Tongue (tissue), 1 donor: ENCODE measurements at regions not wholly inside any gene's neighbourhood (a gene's known extent, or its start where the extent isn't known, plus 50 kb on each side); places are given as distances from the start of the nearest gene placed in this dataset.
"Not testable (repeated sequence)": the region's sequence is repeated elsewhere in the genome, so short reads cannot be mapped to it uniquely, and the experiment has no call there.

ENCODE experiments used
- DNase-seq: peaks from one replicate; pipeline ENCODE4 v3.0.0-alpha.2; 2015

DNA sequence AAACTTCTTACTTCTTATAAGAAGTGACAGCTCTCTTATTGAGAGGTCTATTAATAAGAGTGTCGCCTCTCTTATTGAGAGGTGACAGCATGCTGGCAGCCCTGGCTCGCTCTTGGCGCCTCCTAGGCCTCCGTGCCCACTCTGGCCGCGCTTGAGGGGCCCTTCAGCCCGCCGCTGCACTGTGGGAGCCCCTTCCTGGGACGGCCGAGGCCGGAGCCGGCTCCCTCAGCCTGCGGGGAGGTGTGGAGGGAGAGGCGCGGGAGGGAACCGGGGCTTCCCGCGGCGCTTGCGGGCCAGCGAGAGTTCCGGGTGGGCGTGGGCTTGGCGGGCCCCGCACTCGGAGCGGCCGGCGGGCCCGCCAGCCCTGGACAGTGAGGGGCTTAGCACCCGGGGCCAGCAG lies 554.2 kb upstream of the ACTRT1 start:
- DNase-seq = not testable (repeated sequence)

DNA sequence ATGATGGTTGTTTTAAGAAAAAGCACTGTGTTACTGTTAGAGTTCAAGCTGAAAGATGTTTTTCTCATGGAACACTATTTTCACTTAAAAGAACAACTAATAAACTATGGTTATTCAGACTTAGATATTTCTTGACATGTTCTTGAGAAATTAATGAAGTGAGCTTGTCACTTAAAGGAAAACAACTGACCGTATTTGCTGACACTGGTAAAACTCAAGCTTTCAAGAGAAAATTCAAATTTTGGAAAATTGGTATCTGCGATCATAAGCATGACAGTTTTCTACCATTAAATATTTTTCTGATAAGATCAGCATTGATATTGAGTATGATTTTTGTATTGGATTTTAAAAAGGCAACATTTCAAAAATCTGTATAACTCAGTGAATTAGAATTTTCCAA lies 549.5 kb upstream of the ACTRT1 start:
- no peak for DNase-seq

DNA sequence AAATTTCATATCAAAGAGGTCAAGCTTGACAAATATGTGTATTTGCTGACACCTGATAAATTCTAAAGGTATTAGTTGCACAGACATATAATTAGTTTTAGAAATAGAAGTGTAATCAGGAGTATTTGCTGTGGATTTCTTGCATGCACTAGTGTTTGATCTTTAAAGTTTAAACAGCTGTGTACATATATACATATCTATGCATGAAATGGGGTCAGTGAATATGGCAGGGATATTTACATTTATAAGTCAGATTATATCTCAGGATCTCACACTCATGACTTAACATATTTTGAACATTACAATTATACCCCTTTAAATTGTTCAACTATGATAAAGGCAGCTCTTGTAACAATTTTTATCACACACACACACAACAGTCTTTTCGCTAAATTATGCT lies 547.4 kb upstream of the ACTRT1 start:
- no peak for DNase-seq

DNA sequence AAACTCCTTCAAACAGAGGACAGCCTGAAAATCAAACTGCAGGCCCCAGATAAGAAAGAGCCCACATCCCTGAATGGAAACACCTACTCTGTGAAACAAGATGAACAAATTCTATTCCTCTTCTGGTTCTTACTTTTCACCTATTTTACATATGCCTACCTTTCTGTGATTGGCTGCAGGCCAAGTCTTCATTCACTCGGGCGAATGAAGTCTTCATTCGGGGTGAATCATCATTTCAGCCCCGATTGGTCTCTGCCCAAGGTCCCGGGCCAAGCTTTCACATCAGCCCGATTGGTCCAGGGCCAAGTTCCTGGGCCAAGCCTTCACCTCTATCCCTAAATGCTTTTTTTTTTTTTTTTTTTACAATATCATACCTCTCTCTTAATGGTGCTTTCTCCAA lies 529.8 kb upstream of the ACTRT1 start:
- DNase-seq = no peak

DNA sequence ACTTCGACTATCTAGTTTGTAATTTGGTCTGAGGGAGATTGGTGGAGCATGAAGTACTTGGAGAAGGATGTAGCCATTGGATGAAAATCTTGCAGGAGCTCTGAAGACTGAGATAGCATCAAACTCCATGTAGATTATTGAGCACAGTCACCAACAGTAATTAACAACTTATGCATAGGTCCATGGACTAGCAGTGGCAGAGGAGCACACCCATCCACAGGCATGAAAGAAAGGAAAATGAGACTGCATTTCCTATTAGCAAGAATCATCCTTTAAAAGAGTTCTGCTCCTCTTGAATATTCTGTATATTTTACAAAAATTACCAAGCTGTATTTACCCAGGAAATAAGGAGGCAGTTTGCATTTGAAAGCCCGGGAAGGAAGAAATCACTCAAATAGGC lies 529.4 kb upstream of the ACTRT1 start:
- DNase-seq = no peak

DNA sequence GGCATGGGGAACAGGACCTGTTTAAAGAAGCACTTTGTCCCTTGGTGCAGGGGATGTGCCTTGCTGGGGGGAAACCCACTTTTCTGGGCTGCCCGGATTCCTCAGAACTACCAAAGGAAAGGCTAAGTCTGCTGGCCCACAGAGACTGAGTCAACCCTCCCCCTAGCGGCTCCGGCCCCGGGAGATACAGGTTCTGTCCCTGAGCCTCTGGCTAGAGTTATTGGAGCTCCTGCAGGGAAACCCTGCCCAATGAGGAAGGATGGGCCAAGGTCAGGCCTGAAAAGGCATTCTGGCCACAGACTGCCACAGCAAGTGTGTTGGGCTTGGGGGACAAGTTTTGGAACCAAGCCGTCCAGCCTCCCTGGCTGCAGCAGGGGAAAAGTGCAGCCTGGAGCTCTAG lies 490.9 kb upstream of the ACTRT1 start:
- no peak for DNase-seq

DNA sequence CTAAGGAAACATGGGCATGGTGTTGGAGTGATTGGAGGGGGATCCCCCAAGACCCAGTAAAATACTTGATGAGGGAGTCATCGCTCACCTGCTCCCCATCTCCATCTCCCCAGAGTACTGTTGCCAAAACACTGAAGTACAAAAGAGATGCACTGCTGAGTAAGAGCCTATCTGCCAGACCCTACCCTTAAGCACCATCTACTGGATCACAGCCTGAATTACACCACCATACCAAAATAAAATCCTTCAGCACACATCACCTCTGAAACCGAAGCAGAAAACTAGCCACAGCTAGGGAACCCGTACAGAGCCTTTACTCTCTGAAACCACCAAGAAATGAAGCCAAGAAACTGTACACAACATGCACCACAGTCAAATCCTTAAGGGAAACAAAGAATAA lies 466.3 kb upstream of the ACTRT1 start:
- no peak for DNase-seq

DNA sequence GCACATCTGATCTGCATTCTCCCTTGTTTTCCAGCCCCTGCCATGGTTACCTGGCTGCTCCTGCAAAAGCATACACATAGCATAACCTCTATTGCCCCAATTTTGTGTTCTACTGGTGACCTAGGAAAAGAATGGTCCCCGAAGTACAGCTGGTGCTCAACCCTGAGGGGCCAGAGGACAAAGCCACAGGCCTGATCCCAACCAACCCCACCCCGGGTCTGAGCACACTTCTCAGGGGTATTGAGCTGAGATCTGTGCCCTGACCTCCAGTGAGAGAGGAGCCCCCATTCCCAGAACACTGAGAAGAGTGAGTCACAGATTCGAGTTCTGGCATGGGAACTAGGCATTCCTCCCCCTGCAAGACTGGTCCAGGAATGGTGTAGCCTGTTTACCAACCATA lies 465.5 kb upstream of the ACTRT1 start:
- no peak for DNase-seq

DNA sequence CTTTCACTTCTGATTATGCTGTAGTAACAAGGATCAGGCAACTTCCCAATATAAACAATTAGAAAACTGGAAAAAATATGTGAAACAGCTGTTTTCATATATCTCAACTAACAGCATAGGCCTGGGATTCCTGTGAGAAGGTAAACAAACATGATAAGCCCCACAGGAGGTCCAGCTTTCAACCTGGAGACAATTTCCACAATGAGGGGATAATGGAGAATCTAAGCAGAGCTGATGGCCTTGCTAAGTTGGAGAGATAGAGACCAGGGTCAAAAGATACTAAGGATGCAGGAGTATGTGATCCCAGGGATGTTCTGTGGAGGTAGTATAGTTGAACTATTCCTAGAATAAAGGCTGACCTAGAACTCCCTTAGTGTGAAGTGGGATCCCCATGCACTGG lies 452.3 kb upstream of the ACTRT1 start:
- no peak for DNase-seq

DNA sequence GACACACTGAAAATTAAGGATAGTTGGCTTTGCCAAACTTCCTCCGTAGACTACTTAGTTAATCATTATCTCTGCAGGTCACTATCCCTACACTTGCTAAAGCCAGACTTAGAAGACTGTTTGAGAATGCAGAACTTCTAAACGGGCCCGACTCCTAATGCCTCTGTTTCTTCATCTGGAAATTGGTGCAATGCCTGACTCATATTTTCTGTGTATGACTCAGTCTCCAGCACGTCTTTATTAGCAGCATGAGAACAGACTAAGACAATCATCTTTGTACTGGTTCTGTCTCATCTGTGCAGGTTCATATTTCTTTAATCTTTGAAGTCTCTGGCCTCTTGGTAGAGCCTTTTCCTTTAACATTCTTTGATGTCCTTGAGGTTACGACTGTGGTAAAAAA lies 411.9 kb upstream of the ACTRT1 start:
- DNase-seq = no peak

DNA sequence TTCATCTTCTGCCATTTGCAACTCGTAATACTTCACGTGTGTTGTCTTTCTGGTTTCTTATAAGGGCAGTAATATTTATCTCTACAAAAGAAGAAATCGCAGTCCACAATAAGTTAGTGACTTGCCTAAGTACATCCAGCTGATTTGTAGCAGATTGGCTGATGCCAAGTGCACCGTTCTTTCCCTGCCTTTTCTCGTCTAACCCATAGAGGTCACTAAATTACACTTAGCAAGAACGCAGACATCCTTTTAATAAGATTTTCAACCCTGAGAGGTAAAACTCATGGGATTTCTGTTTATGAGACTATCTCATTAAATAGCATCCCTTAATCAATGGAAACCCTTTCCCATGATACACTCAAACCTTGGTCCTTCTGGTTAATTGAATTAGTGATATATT lies 408.6 kb upstream of the ACTRT1 start:
- DNase-seq = no peak

DNA sequence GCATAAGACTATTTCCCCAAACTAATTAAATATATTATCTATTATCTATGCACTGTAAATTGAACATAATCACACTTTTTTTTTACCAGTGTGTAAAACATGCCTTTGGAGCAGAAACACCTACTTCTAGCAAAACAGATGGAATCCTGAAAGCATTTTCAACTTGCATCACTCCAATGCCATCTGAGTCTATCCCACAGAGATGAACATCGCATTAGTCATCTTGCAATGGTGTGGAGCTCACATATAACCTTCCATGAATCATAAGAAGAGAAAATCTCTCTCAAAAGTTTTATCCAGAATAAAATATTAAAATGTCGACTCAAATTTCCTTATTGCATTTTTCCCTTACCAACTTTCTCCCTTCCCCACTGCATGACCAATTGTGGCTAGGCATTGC lies 406.7 kb upstream of the ACTRT1 start:
- no peak for DNase-seq

DNA sequence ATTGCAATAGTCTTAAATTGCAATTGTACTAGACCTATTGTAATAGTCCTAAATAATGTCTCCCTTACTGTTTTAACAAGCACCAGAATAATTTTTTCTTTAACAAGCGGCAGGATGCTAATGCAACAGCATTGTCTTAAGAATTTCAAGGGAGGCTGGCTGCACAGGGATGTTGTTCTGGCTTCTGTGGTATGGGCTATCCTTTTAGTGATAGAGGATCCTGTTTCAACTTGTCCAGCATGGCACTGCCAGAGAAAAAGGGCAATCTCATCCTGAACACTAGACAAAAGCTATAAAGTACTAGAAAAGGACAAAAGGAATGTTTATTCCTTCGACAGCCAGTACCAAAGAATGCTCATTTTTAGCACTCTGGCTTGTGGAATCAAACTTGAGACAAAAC lies 405.5 kb upstream of the ACTRT1 start:
- no peak for DNase-seq

DNA sequence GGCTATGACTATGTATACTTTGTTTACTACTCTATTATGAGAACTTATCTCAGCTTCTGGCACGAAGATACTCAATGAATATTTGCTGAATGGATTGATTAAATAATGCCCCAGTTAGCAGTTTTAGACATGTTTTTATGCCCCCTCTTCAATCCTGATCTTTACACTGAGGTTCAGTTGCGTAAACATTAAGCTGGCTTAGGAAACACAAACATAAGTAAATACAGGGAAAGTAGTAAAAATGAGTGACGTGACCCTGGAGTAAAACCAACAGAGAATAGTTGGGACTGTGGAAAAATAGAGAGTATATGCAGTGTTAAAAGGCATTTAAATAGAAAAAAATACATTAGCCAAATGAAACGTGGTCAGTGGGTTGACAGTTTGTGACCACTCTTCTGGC lies 387.0 kb upstream of the ACTRT1 start:
- DNase-seq = no peak

DNA sequence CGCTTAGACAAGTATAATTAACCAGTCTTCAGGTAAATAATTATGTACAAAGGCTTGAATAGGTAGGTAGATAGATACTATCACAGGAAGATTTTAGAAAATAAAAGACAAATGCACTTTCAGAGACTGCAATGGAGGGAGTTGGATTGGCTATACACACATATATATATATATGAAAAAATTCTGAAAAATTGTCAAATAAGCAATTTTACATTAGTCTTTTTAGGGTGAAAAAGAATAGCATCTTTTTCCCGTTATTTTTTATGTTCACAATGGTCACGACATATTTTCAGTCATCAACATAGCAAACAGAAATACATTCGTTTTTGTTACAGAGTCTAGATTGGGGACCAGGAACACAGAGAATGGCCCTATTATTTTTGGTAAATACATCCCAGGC lies 385.9 kb upstream of the ACTRT1 start:
- DNase-seq = no peak

DNA sequence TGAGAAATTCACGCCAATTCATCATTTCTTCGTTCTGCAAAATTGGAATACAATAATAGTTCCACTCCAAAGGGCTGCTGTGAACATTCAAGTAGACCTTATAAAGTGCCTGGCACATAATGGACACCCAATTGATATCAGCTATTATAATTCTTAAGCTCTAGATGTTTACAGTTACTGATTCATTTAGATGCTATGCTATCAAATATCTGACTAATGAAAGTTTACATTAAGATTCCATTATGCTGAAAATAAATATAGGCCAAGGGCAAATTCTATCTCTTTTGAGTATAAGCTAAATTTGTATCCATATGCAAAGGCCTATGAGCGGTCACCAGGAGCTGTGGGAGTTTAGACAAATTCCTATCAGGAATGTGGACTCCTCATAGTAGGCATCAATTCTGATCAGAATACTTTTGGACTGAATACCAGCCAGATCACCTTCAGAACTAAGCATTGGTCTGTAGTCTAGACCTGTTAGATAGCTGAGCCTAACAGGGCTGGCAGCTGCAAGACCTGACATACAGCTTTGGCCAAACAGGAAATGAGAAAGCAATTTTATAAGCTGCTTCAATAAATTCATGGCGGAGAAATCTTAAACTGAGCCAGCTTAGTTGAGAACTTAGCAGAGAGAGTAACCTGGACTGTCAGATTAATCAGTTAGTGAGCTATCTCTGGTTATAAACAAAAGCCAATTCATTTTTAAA lies 384.3 kb upstream of the ACTRT1 start:
- no peak for DNase-seq

DNA sequence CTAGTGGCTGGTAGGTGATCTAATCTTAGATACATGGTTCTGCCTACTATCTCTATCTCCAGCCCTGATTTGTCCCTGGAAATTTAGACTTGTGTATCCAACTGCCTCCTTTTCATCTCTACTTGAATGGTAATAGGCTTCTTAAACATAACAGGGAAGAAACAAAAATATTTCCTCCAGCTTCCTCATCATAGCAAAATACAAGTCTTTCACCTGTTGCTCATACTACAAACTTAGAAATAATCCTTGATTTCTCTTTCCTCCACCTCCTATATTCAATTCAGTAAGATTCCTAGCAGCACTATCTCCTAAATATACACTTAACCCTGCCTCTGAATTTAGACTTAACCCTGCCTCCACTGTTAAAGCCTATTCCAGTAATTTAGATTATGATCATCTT lies 373.3 kb upstream of the ACTRT1 start:
- no peak for DNase-seq

DNA sequence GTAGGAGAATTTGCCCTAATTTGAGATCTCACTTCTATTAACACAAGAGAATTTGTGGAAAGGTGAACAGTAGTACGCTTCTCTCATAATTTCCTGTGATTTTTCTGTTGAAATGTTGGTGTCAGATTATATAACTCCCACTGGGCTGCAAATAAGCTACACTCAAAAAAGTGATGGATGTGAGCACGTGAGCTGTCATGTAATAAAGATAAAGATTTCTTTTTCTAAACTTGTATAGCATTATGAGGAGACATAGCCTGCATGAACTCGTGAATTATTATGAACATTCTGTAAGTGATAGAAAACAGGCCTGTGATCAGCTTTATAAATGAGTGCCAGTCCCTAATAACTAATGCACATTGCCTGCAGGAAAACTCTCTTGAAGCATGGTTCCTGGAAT lies 356.6 kb upstream of the ACTRT1 start:
- no peak for DNase-seq

DNA sequence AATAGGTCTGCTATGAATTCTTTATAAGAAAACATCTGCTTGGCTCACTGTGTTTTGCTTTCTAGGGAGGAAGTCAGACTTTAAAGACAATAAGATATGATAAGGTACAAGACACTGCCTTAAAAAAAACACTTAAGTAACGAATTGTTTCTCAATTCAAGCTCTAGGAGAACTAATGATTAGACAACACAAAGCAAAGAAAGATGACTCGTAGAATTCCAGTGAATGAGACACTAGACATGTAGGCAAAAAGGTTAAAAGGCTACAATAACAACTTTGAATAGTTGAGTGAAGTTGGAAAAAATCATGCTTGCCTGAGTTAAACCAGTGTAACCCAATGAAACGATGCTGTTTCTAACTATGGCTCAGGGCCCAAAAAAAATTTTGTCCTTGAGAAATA lies 344.4 kb upstream of the ACTRT1 start:
- no peak for DNase-seq

DNA sequence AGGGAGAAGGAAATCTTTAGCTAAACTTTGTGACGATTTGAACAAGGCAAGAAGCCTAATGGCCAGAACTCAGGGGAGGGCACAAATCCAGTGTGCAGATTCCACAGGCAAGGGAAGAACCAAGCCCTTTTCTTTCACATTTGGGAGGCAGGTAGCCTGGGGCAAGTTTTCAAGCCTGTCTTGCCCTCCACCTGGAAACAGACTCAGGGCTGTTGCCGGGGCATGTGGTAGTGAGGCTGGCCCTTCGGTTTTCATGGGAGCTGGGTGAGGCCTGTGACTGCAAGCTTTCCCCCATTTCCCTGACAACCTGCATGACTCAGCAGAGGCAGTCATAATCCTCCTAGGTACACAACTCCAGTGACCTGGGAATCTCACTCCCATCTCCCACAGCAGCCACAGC lies 331.6 kb upstream of the ACTRT1 start:
- DNase-seq = not testable (repeated sequence)

DNA sequence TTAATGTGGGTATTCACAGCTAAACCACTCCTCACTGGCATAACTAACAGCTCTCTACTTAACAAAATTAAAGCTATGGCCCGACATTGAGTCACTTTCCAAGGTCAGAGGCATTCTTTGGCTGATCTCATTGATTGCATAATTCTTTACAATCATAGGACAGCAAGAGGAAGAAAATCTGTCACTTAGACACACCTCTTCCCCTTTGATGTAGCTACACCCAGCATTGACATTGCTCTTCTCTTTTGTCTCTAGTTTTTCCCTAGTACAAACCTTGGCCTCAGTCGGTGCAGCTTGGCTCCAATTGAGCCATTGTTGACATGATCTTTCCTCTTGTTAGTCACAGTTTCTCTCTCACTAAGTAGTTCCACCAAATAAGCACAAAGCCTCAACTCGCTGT lies 313.3 kb upstream of the ACTRT1 start:
- DNase-seq = no peak

DNA sequence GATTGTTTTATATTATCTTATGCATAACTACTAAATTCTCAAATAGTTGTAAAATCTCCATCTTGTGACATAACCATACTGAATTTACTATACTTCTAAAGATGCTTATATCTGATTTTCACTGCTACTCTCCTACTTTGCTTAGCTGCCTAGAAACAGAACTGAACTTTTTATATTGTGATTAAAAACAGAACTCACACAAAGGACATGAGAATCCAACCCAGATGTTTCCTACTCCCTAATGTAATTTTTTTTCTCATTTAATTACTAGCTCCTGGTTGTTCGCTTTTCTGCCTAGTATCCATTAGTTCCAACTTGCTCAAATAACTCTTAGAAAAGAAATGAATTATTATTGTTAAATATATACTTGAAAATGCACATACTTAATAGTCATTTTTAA lies 283.5 kb upstream of the ACTRT1 start:
- DNase-seq = no peak

DNA sequence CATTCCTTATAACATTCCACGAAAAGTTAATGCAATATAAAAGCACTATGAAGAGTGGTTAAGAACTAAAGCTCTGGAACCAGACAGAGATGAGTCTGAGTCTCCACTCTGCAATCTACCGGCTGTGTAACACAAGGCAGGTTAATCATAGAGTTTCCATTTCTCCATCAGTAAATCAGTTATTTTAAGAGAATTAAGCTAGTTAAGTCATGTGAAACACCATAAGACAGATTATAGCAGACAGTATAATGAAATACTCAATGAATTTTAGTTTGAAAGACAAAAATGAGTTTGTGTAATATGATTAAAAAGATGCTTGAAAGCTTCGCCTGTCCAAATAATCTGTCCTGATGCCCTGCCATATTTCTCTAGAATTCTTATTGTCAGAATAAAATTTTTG lies 282.6 kb upstream of the ACTRT1 start:
- DNase-seq = no peak

DNA sequence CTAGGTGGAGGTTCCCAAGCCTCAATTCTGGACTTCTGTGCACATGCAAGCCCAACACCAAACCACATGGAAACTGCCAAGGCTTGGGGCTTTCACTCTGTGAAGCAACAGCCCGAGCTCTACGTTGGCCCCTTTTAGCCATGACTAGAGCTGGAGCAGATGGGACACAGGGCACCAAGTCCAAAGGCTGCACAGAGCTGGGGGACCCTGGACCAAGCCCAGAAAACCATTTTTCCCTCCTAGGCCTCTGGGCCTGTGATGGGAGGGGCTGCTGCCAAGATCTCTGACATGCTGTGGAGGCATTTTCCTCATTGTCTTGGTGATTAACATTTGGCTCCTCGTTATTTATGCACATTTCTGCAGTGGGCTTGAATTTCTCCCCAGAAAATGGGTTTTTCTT lies 258.7 kb upstream of the ACTRT1 start:
- no peak for DNase-seq

DNA sequence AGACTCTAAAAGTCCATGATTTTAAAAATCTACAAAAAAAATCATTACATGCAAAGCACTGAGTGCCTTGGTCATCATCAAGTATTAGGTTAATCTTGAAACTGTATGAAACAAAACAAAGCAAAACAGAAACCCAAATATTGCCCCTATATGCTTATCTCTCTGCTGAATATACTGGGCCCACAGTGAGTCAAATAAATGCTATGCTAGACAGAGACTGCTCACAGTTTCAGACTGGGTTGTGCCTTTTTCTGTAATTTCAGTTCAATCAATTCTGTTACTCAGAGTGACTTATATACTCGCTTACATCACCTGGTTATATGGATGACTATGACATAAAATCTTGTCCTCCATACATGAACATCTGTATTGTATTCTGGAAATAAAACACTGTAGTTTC lies 257.1 kb upstream of the ACTRT1 start:
- no peak for DNase-seq
